HCT116 (cell line): ENCODE measurements at regions not wholly inside any gene's neighbourhood (a gene's known extent, or its start where the extent isn't known, plus 50 kb on each side); places are given as distances from the start of the nearest gene placed in this dataset.

Experiments used
- ATAC-seq: fragments of 200-7000 bp; cut with Tn5 transposase; 2 replicates; pipeline ENCODE4 v1.9.1; 2020; ENCODE audit warnings: mild to moderate bottlenecking, moderate library complexity
- BruUV-seq: library from RNA; stranded (reverse); fragments of 400-500 nt; replicated peaks from 2 replicates; lab custom pipeline; 2021; lab: Mats Ljungman, UMichigan
- CTCF ChIA-PET: fragments of 300-600 bp; sonication (Branson Sonifier 250); formaldehyde crosslinking; loops from one replicate; lab custom pipeline; 2021; ENCODE audit warnings: antibody characterized with exemption; lab: Charles Lee
- POLR2A ChIA-PET: fragments of 300-600, 350-600 bp; sonication (Branson Sonifier 250); formaldehyde crosslinking; loops from one replicate; lab custom pipeline; 2021; ENCODE audit warnings: antibody characterized with exemption; lab: Charles Lee
- RAD21 ChIA-PET, 2 experiments: fragments of 300-600 bp; sonication (Branson Sonifier 250); formaldehyde crosslinking; loops; one replicate each; lab custom pipeline; 2023; ENCODE audit warnings: low total read pairs in 2 of 2; ENCODE audit not compliant: uncharacterized antibody in 2 of 2, unreplicated experiment in 2 of 2, low non-redundant PET in 1 of 2; lab: Charles Lee
- DNase-seq: peaks from one replicate; pipeline ENCODE4 v3.0.0-alpha.2; 2010; ENCODE audit warnings: low read depth, low spot score
- H2AFZ ChIP-seq: fragments of 200-600 bp; shearing (Covaris generic), sonication (generic); 2 replicates; pipeline ENCODE4 v1.6.1; 2017; ENCODE audit warnings: low read depth, mixed run types, mixed read lengths, antibody characterized with exemption, low read length; ENCODE audit not compliant: poor library complexity, severe bottlenecking
- H3K27ac ChIP-seq: 2 replicates; pipeline ENCODE4 v1.5.1; 2012; ENCODE audit warnings: low read depth, low read length
- H3K27me3 ChIP-seq: fragments of 200-600 bp; sonication (generic); 2 replicates; pipeline ENCODE4 v1.6.1; 2016; ENCODE audit warnings: mixed run types, low read length, mixed read lengths; ENCODE audit not compliant: insufficient read depth
- H3K36me3 ChIP-seq, 2 experiments: fragments of 200-500 bp in 1 of 2; fragments of 200-600 bp in 1 of 2; sonication (Bioruptor generic) in 1 of 2; sonication (generic) in 1 of 2; 2 replicates each; pipeline versions ENCODE4 v1.5.1 to v1.6.1; 2014 to 2016; ENCODE audit warnings: low read length in 2 of 2, inconsistent platforms in 1 of 2, mixed read lengths in 1 of 2, mixed run types in 1 of 2; ENCODE audit not compliant: insufficient read depth in 2 of 2, control insufficient read depth in 1 of 2
- H3K4me1 ChIP-seq, 2 experiments: fragments of 200-600 bp in 1 of 2; sonication (generic) in 1 of 2; 2 replicates each; pipeline versions ENCODE4 v1.5.1 to v1.6.1; 2012 to 2017; ENCODE audit warnings: low read length in 2 of 2, inconsistent platforms in 1 of 2, mild to moderate bottlenecking in 1 of 2, mixed read lengths in 1 of 2, mixed run types in 1 of 2, moderate library complexity in 1 of 2; ENCODE audit not compliant: insufficient read depth in 2 of 2, control insufficient read depth in 1 of 2
- H3K4me2 ChIP-seq: fragments of 200-600 bp; sonication (generic); 2 replicates; pipeline ENCODE4 v1.6.1; 2017; ENCODE audit warnings: mixed run types, low read length, mixed read lengths
- H3K4me3 ChIP-seq, 2 experiments: fragments of 200-600 bp in 1 of 2; sonication (generic) in 1 of 2; replicated peaks in 1 of 2; 2 replicates each; pipeline ENCODE4 v1.5.1; 2011 to 2016; ENCODE audit warnings: low read length in 2 of 2, control low read depth in 1 of 2, low read depth in 1 of 2, mild to moderate bottlenecking in 1 of 2, mixed read lengths in 1 of 2, mixed run types in 1 of 2
- H3K79me2 ChIP-seq: fragments of 200-600 bp; sonication (generic); 2 replicates; pipeline ENCODE4 v1.6.1; 2017; ENCODE audit warnings: mild to moderate bottlenecking, mixed run types, low read length, moderate library complexity, mixed read lengths; ENCODE audit not compliant: insufficient read depth
- H3K9ac ChIP-seq: fragments of 200-600 bp; sonication (generic); 2 replicates; pipeline ENCODE4 v1.6.1; 2016; ENCODE audit warnings: low read length, mixed read lengths
- H3K9me2 ChIP-seq: fragments of 200-600 bp; sonication (generic), shearing (Covaris generic); 2 replicates; pipeline ENCODE4 v1.6.1; 2017; ENCODE audit warnings: mixed run types, mild to moderate bottlenecking, moderate library complexity; ENCODE audit not compliant: insufficient read depth
- H3K9me3 ChIP-seq, 2 experiments: fragments of 200-500 bp in 1 of 2; fragments of 200-600 bp in 1 of 2; sonication (Bioruptor generic) in 1 of 2; sonication (generic) in 1 of 2; 2 replicates each; pipeline ENCODE4 v1.6.1; 2014 to 2017; ENCODE audit warnings: low read length in 2 of 2, mixed read lengths in 2 of 2, inconsistent platforms in 1 of 2, low read depth in 1 of 2, mild to moderate bottlenecking in 1 of 2, mixed run types in 1 of 2, moderate library complexity in 1 of 2; ENCODE audit not compliant: control insufficient read depth in 1 of 2, insufficient read depth in 1 of 2
- H4K20me1 ChIP-seq: fragments of 200-600 bp; sonication (generic), shearing (Covaris generic); 2 replicates; pipeline ENCODE4 v1.6.1; 2017; ENCODE audit warnings: mixed run types, mild to moderate bottlenecking, moderate library complexity; ENCODE audit not compliant: insufficient read depth
- CBX3 ChIP-seq: IDR thresholded peaks from 2 replicates; pipeline ENCODE4 v1.6.1; 2012; ENCODE audit warnings: low read depth
- ELF1 ChIP-seq: IDR thresholded peaks from 2 replicates; pipeline ENCODE4 v1.6.1; 2012; ENCODE audit warnings: low read depth, borderline replicate concordance
- EZH2phosphoT487 ChIP-seq: fragments of 200-600 bp; IDR thresholded peaks from 2 replicates; pipeline ENCODE4 v1.6.1; 2018; ENCODE audit warnings: antibody characterized with exemption, borderline replicate concordance
- FOSL1 ChIP-seq: IDR thresholded peaks from 2 replicates; pipeline ENCODE4 v1.6.1; 2012; ENCODE audit warnings: low read depth
- JUND ChIP-seq: IDR thresholded peaks from 2 replicates; pipeline ENCODE4 v1.6.1; 2012
- POLR2A ChIP-seq: IDR thresholded peaks from 2 replicates; pipeline ENCODE4 v1.7.0; 2011; ENCODE audit warnings: borderline replicate concordance; ENCODE audit not compliant: insufficient read depth, insufficient read length; ENCODE audit errors: extremely low read depth
- POLR2AphosphoS5 ChIP-seq: IDR thresholded peaks from 2 replicates; pipeline ENCODE4 v1.6.1; 2011; ENCODE audit warnings: mild to moderate bottlenecking, low read depth, low read length, moderate library complexity
- SRF ChIP-seq: IDR thresholded peaks from 2 replicates; pipeline ENCODE4 v1.6.1; 2012; ENCODE audit warnings: low read depth
- TCF7L2 ChIP-seq: IDR thresholded peaks from 2 replicates; pipeline ENCODE4 v1.7.0; 2011; ENCODE audit warnings: borderline replicate concordance, inconsistent platforms; ENCODE audit not compliant: insufficient read depth, insufficient read length; ENCODE audit errors: extremely low read depth
- YY1 ChIP-seq: IDR thresholded peaks from 2 replicates; pipeline ENCODE4 v1.6.1; 2011; ENCODE audit warnings: low read length, low read depth, moderate library complexity, mild to moderate bottlenecking; ENCODE audit not compliant: insufficient replicate concordance; ENCODE audit errors: extremely low read depth
- ZBTB33 ChIP-seq: IDR thresholded peaks from 2 replicates; pipeline ENCODE4 v1.6.1; 2011; ENCODE audit warnings: mild to moderate bottlenecking, low read length, moderate library complexity; ENCODE audit not compliant: insufficient replicate concordance; ENCODE audit errors: extremely low read depth
- ZFX ChIP-seq: fragments of 450-650 bp; IDR thresholded peaks from 2 replicates; pipeline ENCODE4 v1.6.1; 2017
- intact Hi-C: fragments of 100-400 bp; cut with micrococcal nuclease; formaldehyde crosslinking; loops from 2 replicates; pipeline ENCODE4 v1.10.0; 2022
- TF ChIP-seq, protein P1 (sequence below): IDR thresholded peaks from 2 replicates; pipeline ENCODE4 v1.6.1; 2012

GRCh38 chr4:187127456-187127855, 403.8 kb upstream of the FAT1 start (continued):
- TF ChIP-seq TCF7L2 (no peak), ELF1 (no peak), YY1 (no peak), POLR2A (no peak), CBX3 (no peak), JUND (no peak)
- TF ChIP-seq, protein P1, sequence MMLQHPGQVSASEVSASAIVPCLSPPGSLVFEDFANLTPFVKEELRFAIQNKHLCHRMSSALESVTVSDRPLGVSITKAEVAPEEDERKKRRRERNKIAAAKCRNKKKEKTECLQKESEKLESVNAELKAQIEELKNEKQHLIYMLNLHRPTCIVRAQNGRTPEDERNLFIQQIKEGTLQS = no peak
- TF ChIP-seq, all 23 proteins: peak for 0

DNA sequence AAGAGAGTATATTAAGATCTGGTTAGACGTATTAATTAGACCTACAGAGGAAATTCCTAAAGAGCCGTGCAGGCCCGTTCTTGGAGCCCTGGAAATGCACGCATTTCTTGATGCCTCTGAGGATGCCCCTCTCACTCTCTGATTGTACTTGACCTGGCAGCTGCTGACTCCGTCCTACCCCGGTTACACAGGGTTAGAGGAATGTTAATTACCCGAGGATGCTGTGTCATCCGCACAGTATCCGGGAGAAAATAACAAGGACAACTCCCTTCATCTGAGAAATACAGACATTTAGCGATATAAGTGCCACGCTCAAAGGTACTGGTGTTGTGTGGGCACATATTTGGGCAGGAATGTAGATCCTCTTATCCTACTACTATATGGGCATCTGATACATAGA, 404.6 kb upstream of the FAT1 start:
- no peak overlapping the region for H3K4me2 ChIP-seq
- no peak for ATAC-seq

More for the DNA sequence above, 404.6 kb upstream of the FAT1 start:
- Histone ChIP-seq H3K9me2 (no peaks in the 10 kb centered on the region), H3K79me2 (no peaks in the 10 kb centered on the region), H3K4me1 (no peaks in the 10 kb centered on the region), H3K27ac (no peak overlapping the region), H3K27me3 (no peaks in the 10 kb centered on the region), H3K9me3 (no peaks in the 10 kb centered on the region), H3K9ac (no peak overlapping the region), H4K20me1 (no peaks in the 10 kb centered on the region), H3K4me3 (no peak overlapping the region), H3K36me3 (no peaks in the 10 kb centered on the region), H2AFZ (no peak overlapping the region)
- intact Hi-C loops = no loop called here
- POLR2A ChIA-PET = no interaction called here
- RAD21 ChIA-PET = no interaction called here
- no TSS peak for BruUV-seq
- DNase-seq = no peak
- CTCF ChIA-PET = no interaction called here
- no peak for TF ChIP-seq SRF
- no peak for TF ChIP-seq FOSL1
- no peak for TF ChIP-seq CBX3
- TF ChIP-seq POLR2AphosphoS5 = no peak
- no peak for TF ChIP-seq ZBTB33
- no peak for TF ChIP-seq EZH2phosphoT487
- TF ChIP-seq ZFX = no peak
- no peak for TF ChIP-seq ELF1
- TF ChIP-seq, protein P1 = no peak
- TF ChIP-seq, all 23 proteins: peak for 0
